GM11168 (cell line): ENCODE measurements at regions not wholly inside any gene's neighbourhood (a gene's known extent, or its start where the extent isn't known, plus 50 kb on each side); places are given as distances from the start of the nearest gene placed in this dataset.

ENCODE experiments used
- in situ Hi-C: fragments of 300-500 bp; cut with MboI; formaldehyde crosslinking; loops from one replicate; pipeline ENCODE4 v1.12.0; 2022; ENCODE audit warnings: low sequenced_read_pairs; ENCODE audit not compliant: unreplicated experiment

GRCh38 chr6:164531736-164532135 is 777.7 kb downstream of the C6orf118 start:
- in situ Hi-C loops: no loop called here

GRCh38 chr6:164528539-164528938 is 780.9 kb downstream of the C6orf118 start:
- in situ Hi-C loops: no loop called here

- in situ Hi-C loops: no loop called here
Measured at GRCh38 chr6:164523087-164523654, 786.2 kb downstream of the C6orf118 start.

- in situ Hi-C loops: no loop called here
Measured at GRCh38 chr6:164520916-164521315, 788.5 kb downstream of the C6orf118 start.

DNA sequence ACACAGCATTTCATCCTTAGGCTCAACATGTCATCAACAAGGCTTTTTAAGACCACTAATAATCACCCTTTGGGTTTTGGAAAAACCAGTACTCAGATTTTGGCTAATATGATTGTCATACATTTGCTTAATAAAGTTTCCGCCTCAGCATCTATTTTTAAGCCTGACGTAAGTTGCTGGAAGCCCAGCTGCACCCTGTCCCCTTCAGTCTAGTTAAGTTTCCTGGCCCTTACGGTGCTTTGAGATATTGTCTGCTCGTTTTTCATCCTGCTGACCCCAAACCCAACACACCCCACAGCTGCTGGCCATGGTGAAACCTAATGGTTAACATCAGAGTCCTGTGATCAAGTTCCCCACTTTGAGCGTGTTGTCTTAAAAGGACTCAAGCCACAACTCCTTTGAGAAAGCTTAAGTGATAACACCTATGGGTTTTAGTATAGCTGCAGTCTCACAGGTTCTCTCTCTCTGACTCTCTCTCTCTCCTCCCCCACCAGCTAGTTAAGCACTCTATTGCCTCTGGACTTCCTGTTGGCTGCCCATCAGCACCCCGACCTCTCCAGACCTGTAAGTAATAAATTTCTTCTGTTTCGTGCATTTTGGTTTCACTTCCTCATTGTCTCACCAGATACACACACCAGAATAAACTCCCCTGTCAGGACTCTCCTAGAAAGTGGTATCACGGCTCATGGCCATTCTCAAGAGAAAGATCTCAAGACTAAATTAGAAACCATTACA is 802.0 kb downstream of the C6orf118 start:
- in situ Hi-C loops: no loop called here

DNA sequence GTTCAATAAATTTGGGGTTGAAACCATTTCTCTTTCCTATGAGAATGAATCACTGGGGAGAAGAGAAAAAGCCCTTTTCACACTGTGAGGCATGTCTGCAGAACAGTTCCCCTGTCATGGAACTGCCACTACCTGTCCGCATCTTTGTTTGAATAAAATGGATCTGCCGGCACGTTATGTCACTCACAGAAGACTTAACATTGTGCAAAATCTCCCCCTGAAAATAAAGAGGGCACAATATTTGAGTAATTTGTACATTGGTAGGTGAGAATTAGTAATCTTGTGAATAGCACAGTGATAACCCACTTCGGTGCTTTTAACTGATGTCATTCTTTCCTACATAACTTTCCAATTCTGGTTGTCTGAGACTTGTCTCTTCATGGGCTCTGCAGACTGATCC is 804.0 kb downstream of the C6orf118 start:
- in situ Hi-C loops: no loop called here

GRCh38 chr6:164502833-164503232 is 806.6 kb downstream of the C6orf118 start:
- in situ Hi-C loops: no loop called here

DNA sequence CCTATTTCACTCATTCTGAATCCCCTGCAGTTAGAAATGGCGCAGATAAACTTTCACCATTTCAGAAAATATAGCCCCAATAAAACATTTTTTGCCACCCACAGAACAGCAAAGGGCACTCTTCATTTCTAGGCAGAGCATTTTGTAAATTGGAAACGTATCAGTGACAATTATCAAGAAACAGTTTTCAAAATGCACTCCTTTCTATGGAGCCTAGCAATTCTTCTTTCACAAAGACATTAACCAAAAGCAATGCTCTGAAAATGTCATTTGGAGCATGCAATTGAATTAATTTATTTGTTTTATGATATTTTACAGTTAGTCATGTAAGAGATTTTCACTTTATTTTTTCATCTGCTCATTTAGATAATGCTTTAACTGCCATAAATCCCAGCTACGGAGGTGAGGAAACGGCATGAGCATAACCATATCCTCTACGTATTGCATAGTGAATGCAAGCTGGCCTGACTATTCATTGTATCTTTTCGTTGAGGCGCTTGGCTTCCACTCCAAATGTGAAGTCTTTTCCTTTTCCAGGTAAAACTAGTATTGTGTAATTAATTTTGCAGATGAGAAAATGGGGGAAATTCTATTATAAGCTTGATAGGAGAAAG is 813.4 kb downstream of the C6orf118 start:
- in situ Hi-C loops: no loop called here

GRCh38 chr6:164478426-164478825 is 831.0 kb downstream of the C6orf118 start:
- in situ Hi-C loops: no loop called here

DNA sequence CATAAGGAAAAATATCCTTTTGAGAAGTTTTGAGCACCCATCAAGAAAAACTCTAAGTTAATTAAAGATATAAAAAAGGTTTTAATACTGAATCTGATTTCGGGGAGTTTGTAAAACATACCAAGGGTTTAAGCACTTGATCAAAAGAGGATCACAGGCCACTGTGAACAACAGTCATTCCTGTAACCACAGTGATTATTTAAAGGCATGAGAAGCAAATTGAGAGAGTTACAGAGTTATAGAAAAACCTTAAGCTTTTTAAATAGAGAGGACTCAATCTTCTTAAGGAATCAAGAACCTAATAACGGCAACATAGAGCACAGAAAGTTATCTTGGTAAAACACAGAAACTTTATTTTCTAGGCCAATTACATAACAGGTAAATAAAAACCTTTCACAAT is 831.6 kb downstream of the C6orf118 start:
- in situ Hi-C loops: no loop called here

DNA sequence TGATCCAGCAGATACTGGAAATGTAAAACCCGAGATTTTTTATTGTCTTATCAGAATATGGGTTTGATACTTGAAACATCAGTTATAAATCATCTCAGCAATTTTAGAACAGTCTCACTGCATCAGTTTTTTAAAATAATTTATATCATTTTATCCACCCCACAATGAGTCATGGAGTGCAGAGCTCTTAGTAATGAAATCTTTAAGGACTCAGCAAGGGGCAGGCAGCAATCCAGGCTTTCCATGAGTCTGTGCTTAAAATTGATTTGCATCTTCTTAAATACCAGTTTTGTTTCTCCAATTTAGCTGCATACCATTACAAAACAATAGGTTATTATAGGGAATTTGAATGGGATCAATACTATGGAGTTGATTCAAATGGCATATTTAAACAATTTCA is 832.3 kb downstream of the C6orf118 start:
- in situ Hi-C loops: no loop called here

DNA sequence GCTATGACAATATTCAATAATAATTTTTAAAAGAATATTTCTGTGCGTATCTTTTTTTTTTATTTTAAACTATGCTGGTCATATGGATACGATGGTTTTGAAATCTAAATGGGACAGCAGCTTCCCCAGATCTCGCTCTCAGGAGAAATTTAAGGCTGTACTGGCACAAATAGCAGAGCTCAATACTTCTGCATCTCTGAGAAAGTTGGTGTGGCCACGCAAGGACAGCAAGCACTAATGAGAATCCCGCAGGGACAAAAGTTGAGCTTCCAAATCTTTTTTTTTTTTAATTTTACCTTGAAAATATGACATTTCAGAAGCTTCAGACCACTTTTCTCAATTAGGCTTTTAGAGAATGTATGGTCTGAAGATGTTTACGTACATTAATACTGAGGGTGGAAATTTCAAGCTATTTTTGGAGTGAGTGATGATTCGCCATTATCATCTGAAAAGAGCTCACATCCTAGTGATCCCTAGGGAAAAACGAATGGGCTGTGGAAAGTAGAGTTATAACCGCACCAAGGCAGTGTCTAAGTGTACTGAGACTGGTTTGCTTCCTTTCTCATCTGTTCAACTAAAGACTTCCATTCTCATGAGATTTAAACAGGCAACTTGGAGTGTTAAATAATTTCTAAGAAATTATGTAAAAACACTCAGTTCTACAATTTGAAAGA is 840.0 kb downstream of the C6orf118 start:
- in situ Hi-C loops: no loop called here

DNA sequence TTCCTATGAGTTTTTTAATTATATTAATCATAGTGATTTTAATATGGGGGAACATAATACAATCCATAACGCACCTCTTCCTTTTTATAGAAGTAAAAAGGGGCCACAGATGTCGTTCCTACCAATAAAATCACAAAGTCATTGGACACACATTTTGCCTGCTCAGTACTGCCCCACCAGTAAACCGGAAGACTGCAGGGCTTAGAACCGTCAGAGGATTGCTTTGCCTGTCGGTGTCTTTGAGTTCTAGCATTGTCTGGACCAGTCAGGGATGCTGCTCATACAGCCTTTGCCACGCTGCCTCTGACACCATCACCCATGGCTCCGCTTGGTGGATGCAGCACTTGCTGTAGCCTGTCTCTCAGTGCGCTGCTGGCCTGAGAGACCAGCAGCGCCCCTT is 853.6 kb downstream of the C6orf118 start:
- in situ Hi-C loops: no loop called here

DNA sequence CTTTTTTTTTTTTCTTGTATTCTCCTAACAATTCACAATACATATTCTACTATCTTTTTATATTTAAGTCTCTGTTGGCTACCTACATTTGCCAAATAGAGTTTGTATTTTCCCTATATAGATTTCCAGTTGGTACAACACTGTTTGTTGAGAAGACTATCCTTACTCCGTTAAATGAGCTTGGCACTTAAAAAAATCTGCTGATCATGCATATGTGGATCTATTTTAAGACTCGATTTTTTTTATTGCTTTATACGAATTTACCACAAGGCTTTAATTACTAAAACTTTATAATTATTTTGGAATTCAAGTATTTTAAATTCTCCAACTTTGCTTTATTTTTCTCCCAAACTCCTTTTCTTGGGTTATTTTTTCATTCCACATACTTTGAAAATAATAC is 855.6 kb downstream of the C6orf118 start:
- in situ Hi-C loops: no loop called here

GRCh38 chr6:164442572-164442971 is 866.8 kb downstream of the C6orf118 start:
- in situ Hi-C loops: no loop called here

GRCh38 chr6:164439331-164439730 is 870.1 kb downstream of the C6orf118 start:
- in situ Hi-C loops: no loop called here

DNA sequence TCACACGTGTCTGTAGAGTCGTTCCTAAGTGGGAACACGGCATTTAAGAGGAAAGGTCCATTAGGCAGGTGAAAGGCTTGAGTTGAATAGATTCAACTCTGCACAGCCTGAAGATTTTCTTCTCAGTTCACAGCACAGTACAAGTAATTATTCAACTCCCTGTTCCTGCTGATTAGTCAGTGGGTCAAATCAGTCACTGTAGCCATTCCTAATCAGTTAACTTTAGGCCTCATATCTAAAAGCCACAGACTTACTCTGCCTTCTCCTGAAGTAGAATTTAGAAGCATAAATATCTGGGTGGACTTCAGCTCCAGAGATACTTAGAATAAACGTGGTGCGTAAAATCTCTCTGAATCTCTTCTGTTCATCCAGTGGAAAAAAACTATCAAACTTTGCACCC is 872.4 kb downstream of the C6orf118 start:
- in situ Hi-C loops: no loop called here

GRCh38 chr6:164427728-164428402 is 881.5 kb downstream of the C6orf118 start:
- in situ Hi-C loops: no loop called here

GRCh38 chr6:164424489-164424888 is 884.9 kb downstream of the C6orf118 start:
- in situ Hi-C loops: no loop called here

DNA sequence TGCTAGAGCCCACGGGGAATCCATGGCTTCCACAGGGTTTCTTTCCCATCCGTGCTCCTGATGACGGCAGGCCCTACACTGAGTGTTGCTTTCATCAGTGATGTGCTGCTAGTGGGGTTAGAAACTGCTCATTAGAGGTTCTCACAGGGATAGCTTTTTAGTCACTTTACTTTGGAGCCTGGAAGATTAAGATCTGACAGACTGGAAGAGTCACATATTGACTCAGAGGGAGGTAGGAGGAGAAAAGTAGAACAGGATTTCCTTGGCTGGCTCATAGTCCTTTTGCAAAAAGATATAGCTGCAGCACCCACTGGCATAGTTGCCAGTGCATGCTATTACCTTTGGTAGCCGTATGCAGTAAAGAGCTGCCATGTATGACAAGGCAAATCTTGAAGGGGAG is 890.3 kb downstream of the C6orf118 start:
- in situ Hi-C loops: no loop called here

DNA sequence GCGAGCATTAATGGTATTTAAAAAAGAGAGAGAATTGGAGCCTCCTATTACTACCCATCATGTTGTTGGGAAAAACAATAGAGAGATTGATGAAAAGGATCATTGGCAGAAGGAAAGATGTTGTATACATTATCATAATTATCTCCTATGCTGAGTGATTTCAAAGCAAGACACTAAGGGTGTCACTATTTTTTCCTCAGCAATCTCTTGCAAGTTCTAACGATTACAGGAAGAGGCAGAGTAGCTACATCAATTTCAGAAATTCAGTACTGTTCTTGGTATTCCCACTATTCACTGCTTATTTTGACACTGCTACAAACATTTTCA is 891.2 kb downstream of the C6orf118 start:
- in situ Hi-C loops: no loop called here
